HL-60 (cell line): ENCODE measurements at regions not wholly inside any gene's neighbourhood (a gene's known extent, or its start where the extent isn't known, plus 50 kb on each side); places are given as distances from the start of the nearest gene placed in this dataset.

Experiments used
- CTCF ChIP-seq: IDR thresholded peaks from one replicate; pipeline ENCODE4 v1.5.1; 2011; ENCODE audit warnings: low read length, control low read depth, inconsistent platforms; ENCODE audit not compliant: insufficient read depth
- GABPA ChIP-seq: IDR thresholded peaks from 2 replicates; pipeline ENCODE4 v1.6.1; 2012; ENCODE audit warnings: low read depth
- POLR2AphosphoS5 ChIP-seq: IDR thresholded peaks from 2 replicates; pipeline ENCODE4 v1.6.1; 2012; ENCODE audit warnings: low read depth
- REST ChIP-seq: IDR thresholded peaks from 2 replicates; pipeline ENCODE4 v1.6.1; 2012; ENCODE audit warnings: low read depth; ENCODE audit not compliant: insufficient replicate concordance
- SPI1 ChIP-seq: IDR thresholded peaks from 2 replicates; pipeline ENCODE4 v1.6.1; 2012; ENCODE audit warnings: low read depth, mild to moderate bottlenecking, borderline replicate concordance

GRCh38 chr14:86543521-86543920, 1013.6 kb downstream of the FLRT2 start:
- TF ChIP-seq POLR2AphosphoS5 (no peak), CTCF (no peak), GABPA (no peak), REST (no peak), SPI1 (no peak)
